ENCODE measurements at regions not wholly inside any gene's neighbourhood (a gene's known extent, or its start where the extent isn't known, plus 50 kb on each side); places are given as distances from the start of the nearest gene placed in this dataset.

DNA sequence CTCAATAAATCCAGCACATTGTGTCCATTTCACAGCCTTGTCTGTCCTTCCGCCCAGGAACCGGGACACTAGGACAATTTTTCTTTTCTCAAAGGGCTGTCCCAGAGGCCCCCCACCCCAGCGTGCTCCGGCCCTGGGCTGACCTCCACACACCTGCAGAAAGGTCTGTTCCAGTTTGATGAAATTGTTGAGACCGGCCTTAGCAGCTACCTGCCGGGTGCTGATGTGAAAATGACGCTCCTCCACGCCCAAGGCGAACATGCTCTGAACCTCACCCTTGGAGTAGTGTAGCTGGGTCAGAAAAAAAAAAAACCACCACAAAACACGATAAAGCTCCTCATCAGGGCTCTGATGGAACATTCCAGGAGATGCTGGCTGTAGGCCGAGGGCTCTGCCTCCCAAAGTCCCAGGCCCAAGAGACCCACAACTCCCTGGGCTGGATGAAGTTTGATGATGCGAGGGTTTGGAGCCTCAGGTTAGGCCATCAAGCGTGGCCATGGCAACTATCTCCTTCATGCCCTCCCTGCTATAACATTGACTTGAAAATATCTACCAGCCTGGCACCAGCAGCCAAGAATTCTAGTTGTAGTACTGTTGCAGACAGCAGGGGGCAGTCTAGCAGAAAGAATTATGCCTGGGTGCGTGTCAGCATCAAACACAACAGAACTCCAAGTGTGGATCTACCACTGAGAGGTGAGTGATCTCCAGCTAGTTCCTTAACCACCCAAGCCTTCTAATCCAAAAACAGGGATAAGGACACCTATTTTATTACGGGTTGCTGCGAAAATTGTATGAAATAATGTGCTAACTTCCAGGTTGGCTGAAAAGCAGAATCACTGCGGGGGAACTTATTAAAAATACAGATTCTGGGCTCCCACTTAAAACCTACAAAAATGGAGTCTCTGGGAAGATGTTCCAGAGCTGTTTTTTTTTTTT, 62.1 kb downstream of the RMI2 start:
- TF ChIP-seq, protein P1, sequence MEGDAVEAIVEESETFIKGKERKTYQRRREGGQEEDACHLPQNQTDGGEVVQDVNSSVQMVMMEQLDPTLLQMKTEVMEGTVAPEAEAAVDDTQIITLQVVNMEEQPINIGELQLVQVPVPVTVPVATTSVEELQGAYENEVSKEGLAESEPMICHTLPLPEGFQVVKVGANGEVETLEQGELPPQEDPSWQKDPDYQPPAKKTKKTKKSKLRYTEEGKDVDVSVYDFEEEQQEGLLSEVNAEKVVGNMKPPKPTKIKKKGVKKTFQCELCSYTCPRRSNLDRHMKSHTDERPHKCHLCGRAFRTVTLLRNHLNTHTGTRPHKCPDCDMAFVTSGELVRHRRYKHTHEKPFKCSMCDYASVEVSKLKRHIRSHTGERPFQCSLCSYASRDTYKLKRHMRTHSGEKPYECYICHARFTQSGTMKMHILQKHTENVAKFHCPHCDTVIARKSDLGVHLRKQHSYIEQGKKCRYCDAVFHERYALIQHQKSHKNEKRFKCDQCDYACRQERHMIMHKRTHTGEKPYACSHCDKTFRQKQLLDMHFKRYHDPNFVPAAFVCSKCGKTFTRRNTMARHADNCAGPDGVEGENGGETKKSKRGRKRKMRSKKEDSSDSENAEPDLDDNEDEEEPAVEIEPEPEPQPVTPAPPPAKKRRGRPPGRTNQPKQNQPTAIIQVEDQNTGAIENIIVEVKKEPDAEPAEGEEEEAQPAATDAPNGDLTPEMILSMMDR (IDR thresholded peaks at IDR 0.05) = peak; percentile 66 to 83 (median 75)
- TF ChIP-seq POLR2AphosphoS5 (IDR thresholded peaks at IDR 0.05) (no peak), POLR2A (IDR thresholded peaks at IDR 0.05) (no peak)

All from transverse colon (tissue), 4 donors.